ENCODE measurements at regions not wholly inside any gene's neighbourhood (a gene's known extent, or its start where the extent isn't known, plus 50 kb on each side); places are given as distances from the start of the nearest gene placed in this dataset.
"Not testable (repeated sequence)": the region's sequence is repeated elsewhere in the genome, so short reads cannot be mapped to it uniquely, and the experiment has no call there.

- DNase-seq, result no peak
Measured at GRCh38 chr21:15667010-15667409, 62.8 kb upstream of the USP25 start.

GRCh38 chr21:15667819-15668218 is 62.0 kb upstream of the USP25 start:
- DNase-seq, result no peak

- no peak for DNase-seq
Measured at GRCh38 chr21:15669247-15669646, 60.5 kb upstream of the USP25 start.

- DNase-seq, result no peak
Measured at GRCh38 chr21:15671188-15671587, 58.6 kb upstream of the USP25 start.

- DNase-seq, result not testable (repeated sequence)
Measured at GRCh38 chr21:15672578-15672977, 57.2 kb upstream of the USP25 start.

- no peak for DNase-seq
Measured at GRCh38 chr21:15676935-15677334, 52.8 kb upstream of the USP25 start.

GRCh38 chr21:15679630-15680029 is 50.2 kb upstream of the USP25 start:
- DNase-seq, result no peak
